ENCODE measurements at regions not wholly inside any gene's neighbourhood (a gene's known extent, or its start where the extent isn't known, plus 50 kb on each side); places are given as distances from the start of the nearest gene placed in this dataset.

- Histone ChIP-seq H3K9me3 (peaks cover 0 to 14% (median 0%) of the 10 kb centered on the region in 4 donors), H3K4me1 (peaks cover 0 to 8% (median 2%) of the 10 kb centered on the region in 4 donors), H3K27me3 (no peaks in the 10 kb centered on the region), H3K36me3 (no peaks in the 10 kb centered on the region), H3K27ac (no peak overlapping the region), H3K4me3 (no peak overlapping the region)
- whole genome bisulfite sequencing, 2 donors: 28 to 37% methylated on average over 6 of the region's 6 CpGs
- no peak for DNase-seq (ENCODE audit: low spot score in 2 of 2)
- TF ChIP-seq CTCF (IDR thresholded peaks at IDR 0.05) (no peak), POLR2A (IDR thresholded peaks at IDR 0.05) (no peak), EP300 (IDR thresholded peaks at IDR 0.05) (no peak)
Measured at GRCh38 chr6:87913974-87914373, 133.7 kb upstream of the SPACA1 start.

- Histone ChIP-seq H3K4me3 (no peak overlapping the region), H3K36me3 (no peaks in the 10 kb centered on the region), H3K4me1 (no peaks in the 10 kb centered on the region), H3K27me3 (no peaks in the 10 kb centered on the region), H3K27ac (no peak overlapping the region), H3K9me3 (peaks cover 0 to 14% (median 0%) of the 10 kb centered on the region in 4 donors)
- no peak for DNase-seq (ENCODE audit: low spot score in 2 of 2)
- 93% methylated on average over 1 of the region's 1 CpG for WGBS, 2 donors
- TF ChIP-seq POLR2A (IDR thresholded peaks at IDR 0.05) (no peak), EP300 (IDR thresholded peaks at IDR 0.05) (no peak), CTCF (IDR thresholded peaks at IDR 0.05) (no peak)
Measured at GRCh38 chr6:87912102-87912501, 135.5 kb upstream of the SPACA1 start.

DNA sequence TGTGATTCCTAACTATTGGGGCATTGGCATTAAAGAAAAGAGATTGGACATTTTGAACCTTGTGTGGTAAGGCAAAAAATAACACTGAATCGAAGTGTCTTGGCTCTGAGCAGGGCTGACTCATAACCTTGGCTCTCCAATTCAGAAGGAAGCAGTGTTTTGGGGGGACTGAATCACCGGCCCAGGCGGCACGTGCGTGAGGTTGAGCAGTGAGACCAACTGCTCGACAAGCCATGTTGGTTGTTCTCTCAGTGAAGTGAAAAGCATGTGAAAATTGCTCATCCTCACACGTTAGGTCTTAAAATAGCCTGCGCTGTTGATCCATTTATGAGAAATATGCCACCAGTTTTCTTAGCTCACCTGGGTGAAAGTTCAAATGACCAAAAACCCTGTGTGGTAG is 137.8 kb upstream of the SPACA1 start:
- Histone ChIP-seq H3K9me3 (no peaks in the 10 kb centered on the region), H3K4me1 (no peaks in the 10 kb centered on the region), H3K27me3 (no peaks in the 10 kb centered on the region), H3K27ac (no peak overlapping the region), H3K36me3 (no peaks in the 10 kb centered on the region), H3K4me3 (no peak overlapping the region)
- TF ChIP-seq EP300 (IDR thresholded peaks at IDR 0.05) (no peak), POLR2A (IDR thresholded peaks at IDR 0.05) (no peak), CTCF (IDR thresholded peaks at IDR 0.05) (no peak)
- DNase-seq (ENCODE audit: low spot score in 2 of 2): no peak
- WGBS, 2 donors: 75 to 78% methylated on average over 8 of the region's 8 CpGs

- DNase-seq (ENCODE audit: low spot score in 2 of 2): no peak
- WGBS, 2 donors: 64 to 66% methylated on average over 6 of the region's 6 CpGs
- no peaks in the 10 kb centered on the region for H3K36me3 ChIP-seq
- no peaks in the 10 kb centered on the region for H3K4me1 ChIP-seq
- no peak overlapping the region for H3K27ac ChIP-seq
- no peak overlapping the region for H3K4me3 ChIP-seq
- no peak for TF ChIP-seq CTCF (IDR thresholded peaks at IDR 0.05)
- TF ChIP-seq EP300 (IDR thresholded peaks at IDR 0.05): no peak
- TF ChIP-seq POLR2A (IDR thresholded peaks at IDR 0.05): no peak
- no peaks in the 10 kb centered on the region for H3K27me3 ChIP-seq
- H3K9me3 ChIP-seq: no peaks in the 10 kb centered on the region
Measured at GRCh38 chr6:87908978-87909811, 138.4 kb upstream of the SPACA1 start.

GRCh38 chr6:87907521-87907920 is 140.1 kb upstream of the SPACA1 start:
- H3K27ac ChIP-seq: no peak overlapping the region
- TF ChIP-seq EP300 (IDR thresholded peaks at IDR 0.05) (no peak), CTCF (IDR thresholded peaks at IDR 0.05) (no peak), POLR2A (IDR thresholded peaks at IDR 0.05) (no peak)
- no peaks in the 10 kb centered on the region for H3K4me1 ChIP-seq
- H3K9me3 ChIP-seq: no peaks in the 10 kb centered on the region
- no peak for DNase-seq (ENCODE audit: low spot score in 2 of 2)
- H3K27me3 ChIP-seq: no peaks in the 10 kb centered on the region
- WGBS, 2 donors: 32 to 35% methylated on average over 2 of the region's 2 CpGs
- no peak overlapping the region for H3K4me3 ChIP-seq
- no peaks in the 10 kb centered on the region for H3K36me3 ChIP-seq
